ENCODE measurements at regions not wholly inside any gene's neighbourhood (a gene's known extent, or its start where the extent isn't known, plus 50 kb on each side); places are given as distances from the start of the nearest gene placed in this dataset.

DNA sequence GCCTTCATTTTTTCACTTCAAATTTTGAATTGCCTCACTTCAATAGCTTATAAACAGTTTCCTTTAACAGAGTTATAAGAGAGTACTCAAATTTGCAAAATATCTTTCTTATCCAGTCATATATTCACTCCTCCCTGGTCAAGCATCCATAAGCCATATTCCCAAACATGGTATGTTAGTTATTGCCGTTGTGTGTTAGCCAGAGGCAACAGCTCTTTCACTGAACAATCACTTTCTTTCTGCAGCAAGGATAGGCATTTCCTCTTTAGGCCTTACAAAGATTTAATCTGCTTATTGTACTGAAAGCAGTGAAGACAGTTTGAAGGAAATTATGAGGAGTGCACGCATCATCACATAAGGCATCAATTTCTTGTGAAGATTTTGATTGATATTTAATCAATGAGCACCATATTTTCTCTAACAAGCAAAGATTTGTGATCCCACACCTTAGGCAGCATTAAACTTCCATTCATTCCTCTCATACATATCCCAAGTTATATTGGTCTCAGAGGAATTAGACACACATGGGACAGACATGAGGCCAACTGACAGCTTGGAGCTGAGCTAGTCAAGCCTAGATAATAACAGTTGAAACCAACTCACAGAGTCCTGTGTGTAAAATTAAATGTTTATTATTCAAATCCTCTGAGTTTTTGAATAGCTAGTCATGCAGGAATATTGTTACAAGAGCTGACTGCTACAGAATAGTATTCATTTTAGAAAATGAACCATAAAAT is 80.0 kb upstream of the EPHA6 start:
- no peaks in the 10 kb centered on the region for H3K27me3 ChIP-seq (ENCODE audit: control insufficient read depth in 2 of 2, insufficient read depth in 2 of 2, low read length in 2 of 2)
- H3K9ac ChIP-seq (ENCODE audit: insufficient read depth in 1 of 2, low read depth in 2 of 2, low read length in 2 of 2), result no peak overlapping the region
- BruUV-seq (replicated peaks), result no TSS peak
- TF ChIP-seq, protein P1, sequence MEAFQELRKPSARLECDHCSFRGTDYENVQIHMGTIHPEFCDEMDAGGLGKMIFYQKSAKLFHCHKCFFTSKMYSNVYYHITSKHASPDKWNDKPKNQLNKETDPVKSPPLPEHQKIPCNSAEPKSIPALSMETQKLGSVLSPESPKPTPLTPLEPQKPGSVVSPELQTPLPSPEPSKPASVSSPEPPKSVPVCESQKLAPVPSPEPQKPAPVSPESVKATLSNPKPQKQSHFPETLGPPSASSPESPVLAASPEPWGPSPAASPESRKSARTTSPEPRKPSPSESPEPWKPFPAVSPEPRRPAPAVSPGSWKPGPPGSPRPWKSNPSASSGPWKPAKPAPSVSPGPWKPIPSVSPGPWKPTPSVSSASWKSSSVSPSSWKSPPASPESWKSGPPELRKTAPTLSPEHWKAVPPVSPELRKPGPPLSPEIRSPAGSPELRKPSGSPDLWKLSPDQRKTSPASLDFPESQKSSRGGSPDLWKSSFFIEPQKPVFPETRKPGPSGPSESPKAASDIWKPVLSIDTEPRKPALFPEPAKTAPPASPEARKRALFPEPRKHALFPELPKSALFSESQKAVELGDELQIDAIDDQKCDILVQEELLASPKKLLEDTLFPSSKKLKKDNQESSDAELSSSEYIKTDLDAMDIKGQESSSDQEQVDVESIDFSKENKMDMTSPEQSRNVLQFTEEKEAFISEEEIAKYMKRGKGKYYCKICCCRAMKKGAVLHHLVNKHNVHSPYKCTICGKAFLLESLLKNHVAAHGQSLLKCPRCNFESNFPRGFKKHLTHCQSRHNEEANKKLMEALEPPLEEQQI (IDR thresholded peaks at IDR 0.05), result no peak
- TF ChIP-seq NEUROD1 (IDR thresholded peaks at IDR 0.05; ENCODE audit: borderline replicate concordance, low read depth, low read length, partially characterized antibody) (no peak), ZBED1 (IDR thresholded peaks at IDR 0.05) (no peak), SIX5 (IDR thresholded peaks at IDR 0.05; ENCODE audit: borderline replicate concordance in 1 of 2, insufficient read depth in 1 of 2, low read depth in 1 of 2, low read length in 2 of 2) (no peak), KLF13 (tag; IDR thresholded peaks at IDR 0.05; ENCODE audit: borderline replicate concordance, low read depth) (no peak), MCM5 (IDR thresholded peaks at IDR 0.05; ENCODE audit: low read depth) (no peak), EP400 (IDR thresholded peaks at IDR 0.05) (no peak), ETS2 (tag; IDR thresholded peaks at IDR 0.05; ENCODE audit: borderline replicate concordance, poor library complexity, severe bottlenecking) (no peak), NFXL1 (CRISPR knock-in tag; IDR thresholded peaks at IDR 0.05) (no peak), KLF10 (CRISPR knock-in tag; IDR thresholded peaks at IDR 0.05) (no peak)
- TF ChIP-seq, protein P2, sequence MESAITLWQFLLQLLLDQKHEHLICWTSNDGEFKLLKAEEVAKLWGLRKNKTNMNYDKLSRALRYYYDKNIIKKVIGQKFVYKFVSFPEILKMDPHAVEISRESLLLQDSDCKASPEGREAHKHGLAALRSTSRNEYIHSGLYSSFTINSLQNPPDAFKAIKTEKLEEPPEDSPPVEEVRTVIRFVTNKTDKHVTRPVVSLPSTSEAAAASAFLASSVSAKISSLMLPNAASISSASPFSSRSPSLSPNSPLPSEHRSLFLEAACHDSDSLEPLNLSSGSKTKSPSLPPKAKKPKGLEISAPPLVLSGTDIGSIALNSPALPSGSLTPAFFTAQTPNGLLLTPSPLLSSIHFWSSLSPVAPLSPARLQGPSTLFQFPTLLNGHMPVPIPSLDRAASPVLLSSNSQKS (CRISPR knock-in tag; IDR thresholded peaks at IDR 0.05), result no peak
- TF ChIP-seq, protein P3, sequence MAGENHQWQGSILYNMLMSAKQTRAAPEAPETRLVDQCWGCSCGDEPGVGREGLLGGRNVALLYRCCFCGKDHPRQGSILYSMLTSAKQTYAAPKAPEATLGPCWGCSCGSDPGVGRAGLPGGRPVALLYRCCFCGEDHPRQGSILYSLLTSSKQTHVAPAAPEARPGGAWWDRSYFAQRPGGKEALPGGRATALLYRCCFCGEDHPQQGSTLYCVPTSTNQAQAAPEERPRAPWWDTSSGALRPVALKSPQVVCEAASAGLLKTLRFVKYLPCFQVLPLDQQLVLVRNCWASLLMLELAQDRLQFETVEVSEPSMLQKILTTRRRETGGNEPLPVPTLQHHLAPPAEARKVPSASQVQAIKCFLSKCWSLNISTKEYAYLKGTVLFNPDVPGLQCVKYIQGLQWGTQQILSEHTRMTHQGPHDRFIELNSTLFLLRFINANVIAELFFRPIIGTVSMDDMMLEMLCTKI (IDR thresholded peaks at IDR 0.05; ENCODE audit: partially characterized antibody), result no peak
- H2AFZ ChIP-seq (ENCODE audit: low read depth, low read length), result no peak overlapping the region
- ChIA-PET CTCF (ENCODE audit: low intra/inter-chr PET ratio) (no interaction called here), POLR2A (no interaction called here)
- H3K4me1 ChIP-seq (replicated peaks in 1 of 2; ENCODE audit: control insufficient read depth in 2 of 2, insufficient read depth in 2 of 2, low read length in 2 of 2), result no peaks in the 10 kb centered on the region
- H3K9me3 ChIP-seq (replicated peaks; ENCODE audit: control insufficient read depth, insufficient read depth, low read depth, low read length), result no peaks in the 10 kb centered on the region
- no peaks in the 10 kb centered on the region for H3K79me2 ChIP-seq (ENCODE audit: control insufficient read depth, insufficient read depth, low read length)
- DNase-seq (ENCODE audit: extremely low read depth in 1 of 4, low spot score in 3 of 4) (no peak), FAIRE-seq (no peak), ATAC-seq (no peak)
- H3K27ac ChIP-seq (ENCODE audit: extremely low read depth, low read depth, low read length), result no peak overlapping the region
- no peak overlapping the region for H3K4me2 ChIP-seq (ENCODE audit: insufficient read depth, low read length)
- no peaks in the 10 kb centered on the region for H4K20me1 ChIP-seq (replicated peaks; ENCODE audit: control insufficient read depth, insufficient read depth, low read length)
- no peaks in the 10 kb centered on the region for H3K36me3 ChIP-seq (ENCODE audit: control insufficient read depth, insufficient read depth, low read length)
- intact Hi-C loops (cut with micrococcal nuclease) (no loop called here), in situ Hi-C loops (cut with MboI) (no loop called here)
- no peak overlapping the region for H3K4me3 ChIP-seq
- no peaks in the 10 kb centered on the region for H3K9me1 ChIP-seq (ENCODE audit: control insufficient read depth, insufficient read depth, low read length)
- WGBS (ENCODE audit: insufficient coverage, low coverage, missing lambda C conversion rate), result 12% methylated on average over 2 of the region's 2 CpGs

Measured in K562 (cell line).